ENCODE measurements at regions not wholly inside any gene's neighbourhood (a gene's known extent, or its start where the extent isn't known, plus 50 kb on each side); places are given as distances from the start of the nearest gene placed in this dataset.
"Not testable (repeated sequence)": the region's sequence is repeated elsewhere in the genome, so short reads cannot be mapped to it uniquely, and the experiment has no call there.

DNA sequence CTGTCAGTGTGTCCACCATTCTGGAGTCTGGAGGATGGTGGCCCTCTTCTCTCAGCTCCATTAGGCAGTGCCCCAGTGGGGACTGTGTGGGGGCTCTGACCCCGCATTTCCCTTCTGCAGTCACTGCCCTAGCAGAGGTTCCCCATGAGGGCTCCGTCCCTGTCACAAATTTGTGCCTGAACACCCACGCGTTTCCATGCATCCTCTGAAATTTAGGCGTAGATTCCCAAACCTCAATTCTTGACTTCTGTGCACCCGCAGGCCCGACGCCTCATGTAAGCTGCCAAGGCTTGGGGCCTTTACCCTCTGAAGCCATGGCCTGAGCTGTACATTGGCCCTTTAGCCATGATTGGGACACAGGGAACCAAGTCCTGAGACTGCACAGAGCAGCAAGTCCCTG, 182.3 kb downstream of the FOXD4L6 start:
- H2BK120ac ChIP-seq (ENCODE audit: insufficient read depth, low read length, poor library complexity); H4K8ac ChIP-seq (ENCODE audit: low read depth, low read length); H3K9ac ChIP-seq (ENCODE audit: low read length); H3K14ac ChIP-seq (ENCODE audit: low read length); H3K27me3 ChIP-seq (ENCODE audit: insufficient read depth, low read length); H2BK12ac ChIP-seq (ENCODE audit: low read length); H2BK5ac ChIP-seq (ENCODE audit: low read depth, low read length, poor library complexity); H2AK5ac ChIP-seq (ENCODE audit: low read length); H3K4me1 ChIP-seq (ENCODE audit: control insufficient read depth in 1 of 2, insufficient read depth in 2 of 2, low read length in 2 of 2); H2AFZ ChIP-seq (ENCODE audit: insufficient read depth, low read length, poor library complexity); H3K36me3 ChIP-seq (ENCODE audit: control insufficient read depth in 1 of 2, insufficient read depth in 2 of 2, low read length in 2 of 2); H3K18ac ChIP-seq (ENCODE audit: low read length); H3K9me3 ChIP-seq (ENCODE audit: insufficient read depth, low read depth, low read length); DNase-seq; H3K79me2 ChIP-seq (ENCODE audit: control insufficient read depth, insufficient read depth, low read length, poor library complexity); H4K91ac ChIP-seq (ENCODE audit: low read depth, low read length); H3K23ac ChIP-seq (ENCODE audit: low read length); H3K4me2 ChIP-seq (ENCODE audit: low read length); H3K79me1 ChIP-seq (ENCODE audit: low read length); H4K12ac ChIP-seq (ENCODE audit: low read depth, low read length); H3K27ac ChIP-seq (ENCODE audit: low read depth, low read length); H3K4ac ChIP-seq (ENCODE audit: low read depth, low read length); H3K4me3 ChIP-seq (ENCODE audit: low read depth, low read length): not testable (repeated sequence)
- WGBS (ENCODE audit: extremely low coverage, insufficient coverage, insufficient read length), result no CpG with 5 or more reads among the region's 8 CpGs

DNA sequence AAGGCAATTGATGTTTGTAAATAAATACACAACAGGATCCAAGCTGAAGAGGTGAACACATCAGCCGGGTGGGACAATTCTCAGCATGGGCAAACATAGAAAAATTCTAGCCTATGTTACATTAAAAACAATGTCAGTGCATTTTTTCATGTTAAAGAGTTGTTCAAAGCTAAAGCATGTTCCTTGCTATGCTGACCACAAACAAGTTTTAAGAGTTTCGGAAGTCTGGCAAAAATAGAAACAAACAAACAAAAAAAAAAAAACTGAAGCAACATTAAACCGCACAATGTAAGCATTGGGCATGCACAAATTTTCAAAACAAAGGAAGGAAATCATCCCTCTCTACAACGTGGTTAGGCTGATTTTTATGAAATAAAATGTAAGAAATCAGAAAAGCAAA, 185.8 kb downstream of the FOXD4L6 start:
- not testable (repeated sequence) for H2AK5ac ChIP-seq (ENCODE audit: low read length); H3K27ac ChIP-seq (ENCODE audit: low read depth, low read length); H3K79me1 ChIP-seq (ENCODE audit: low read length); H3K36me3 ChIP-seq (ENCODE audit: control insufficient read depth in 1 of 2, insufficient read depth in 2 of 2, low read length in 2 of 2); H3K4me2 ChIP-seq (ENCODE audit: low read length); H3K4me1 ChIP-seq (ENCODE audit: control insufficient read depth in 1 of 2, insufficient read depth in 2 of 2, low read length in 2 of 2); H3K4me3 ChIP-seq (ENCODE audit: low read depth, low read length); H3K9me3 ChIP-seq (ENCODE audit: insufficient read depth, low read depth, low read length); DNase-seq; H4K12ac ChIP-seq (ENCODE audit: low read depth, low read length); H3K14ac ChIP-seq (ENCODE audit: low read length); H3K9ac ChIP-seq (ENCODE audit: low read length); H3K27me3 ChIP-seq (ENCODE audit: insufficient read depth, low read length); H2AFZ ChIP-seq (ENCODE audit: insufficient read depth, low read length, poor library complexity); H3K23ac ChIP-seq (ENCODE audit: low read length); H2BK12ac ChIP-seq (ENCODE audit: low read length); H4K8ac ChIP-seq (ENCODE audit: low read depth, low read length); H3K4ac ChIP-seq (ENCODE audit: low read depth, low read length); H4K91ac ChIP-seq (ENCODE audit: low read depth, low read length); H2BK120ac ChIP-seq (ENCODE audit: insufficient read depth, low read length, poor library complexity); H3K79me2 ChIP-seq (ENCODE audit: control insufficient read depth, insufficient read depth, low read length, poor library complexity); H3K18ac ChIP-seq (ENCODE audit: low read length); H2BK5ac ChIP-seq (ENCODE audit: low read depth, low read length, poor library complexity)
- no CpG with 5 or more reads among the region's 4 CpGs for WGBS (ENCODE audit: extremely low coverage, insufficient coverage, insufficient read length)

DNA sequence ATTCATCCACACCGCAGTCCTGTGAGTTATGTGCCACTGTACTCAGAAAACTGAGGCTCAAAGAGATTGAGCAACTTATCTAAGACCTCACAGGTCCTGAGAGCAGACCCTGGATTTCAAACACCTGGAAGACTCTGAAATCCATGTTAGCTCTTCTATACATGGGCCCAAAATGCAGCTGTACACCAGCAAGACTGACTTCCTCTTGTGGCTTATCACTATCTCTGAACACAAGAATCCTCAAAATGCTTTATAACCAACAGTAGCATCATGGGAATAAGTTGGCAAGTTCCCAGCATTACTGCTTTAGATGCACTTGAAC, 188.6 kb downstream of the FOXD4L6 start:
- not testable (repeated sequence) for H2AK5ac ChIP-seq (ENCODE audit: low read length); H2BK12ac ChIP-seq (ENCODE audit: low read length); H4K12ac ChIP-seq (ENCODE audit: low read depth, low read length); H3K18ac ChIP-seq (ENCODE audit: low read length); H3K4me2 ChIP-seq (ENCODE audit: low read length); H3K23ac ChIP-seq (ENCODE audit: low read length); H3K27ac ChIP-seq (ENCODE audit: low read depth, low read length); H3K14ac ChIP-seq (ENCODE audit: low read length); H3K9ac ChIP-seq (ENCODE audit: low read length); H2BK5ac ChIP-seq (ENCODE audit: low read depth, low read length, poor library complexity); H2AFZ ChIP-seq (ENCODE audit: insufficient read depth, low read length, poor library complexity); H3K79me1 ChIP-seq (ENCODE audit: low read length); H4K8ac ChIP-seq (ENCODE audit: low read depth, low read length); H2BK120ac ChIP-seq (ENCODE audit: insufficient read depth, low read length, poor library complexity); H3K27me3 ChIP-seq (ENCODE audit: insufficient read depth, low read length); H3K4me3 ChIP-seq (ENCODE audit: low read depth, low read length); H3K79me2 ChIP-seq (ENCODE audit: control insufficient read depth, insufficient read depth, low read length, poor library complexity); H3K9me3 ChIP-seq (ENCODE audit: insufficient read depth, low read depth, low read length); H3K36me3 ChIP-seq (ENCODE audit: control insufficient read depth in 1 of 2, insufficient read depth in 2 of 2, low read length in 2 of 2); H4K91ac ChIP-seq (ENCODE audit: low read depth, low read length); H3K4me1 ChIP-seq (ENCODE audit: control insufficient read depth in 1 of 2, insufficient read depth in 2 of 2, low read length in 2 of 2); H3K4ac ChIP-seq (ENCODE audit: low read depth, low read length); DNase-seq
- WGBS (ENCODE audit: extremely low coverage, insufficient coverage, insufficient read length), result no CpG with 5 or more reads among the region's 1 CpG

DNA sequence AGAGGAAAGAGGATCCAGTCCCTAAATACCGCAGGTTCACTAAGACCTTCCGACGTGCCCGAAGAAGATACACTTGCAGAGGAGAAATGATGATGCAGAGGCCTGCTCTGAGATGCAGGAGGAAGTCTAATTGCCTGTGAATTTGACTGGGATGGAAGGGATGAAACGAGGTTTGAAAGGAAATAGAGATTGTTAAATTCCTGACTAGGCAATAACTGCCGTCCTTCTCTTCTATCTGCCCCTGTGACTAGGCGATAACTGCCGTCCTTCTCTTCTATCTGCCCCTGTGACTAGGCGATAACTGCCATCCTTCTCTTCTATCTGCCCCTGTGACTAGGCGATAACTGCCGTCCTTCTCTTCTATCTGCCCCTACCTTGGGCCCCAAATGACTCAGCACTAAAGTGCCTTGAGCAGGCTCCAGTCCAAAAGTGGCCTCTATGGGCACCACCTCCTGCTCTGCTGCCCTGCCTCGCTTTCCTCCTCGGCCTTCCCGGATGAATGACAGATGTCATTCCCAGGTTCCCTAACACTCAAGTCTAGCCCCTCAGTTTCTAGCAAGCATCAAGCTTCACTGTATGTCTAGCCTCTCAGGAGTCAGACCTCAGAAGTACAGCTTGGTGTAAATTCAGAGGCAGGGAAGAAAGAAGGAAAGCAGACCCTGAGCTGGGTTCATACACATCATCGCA, 189.1 kb downstream of the FOXD4L6 start:
- not testable (repeated sequence) for H3K4me2 ChIP-seq (ENCODE audit: low read length); H3K4me1 ChIP-seq (ENCODE audit: control insufficient read depth in 1 of 2, insufficient read depth in 2 of 2, low read length in 2 of 2); H3K14ac ChIP-seq (ENCODE audit: low read length); H4K8ac ChIP-seq (ENCODE audit: low read depth, low read length); H4K91ac ChIP-seq (ENCODE audit: low read depth, low read length); H2AK5ac ChIP-seq (ENCODE audit: low read length); H3K27me3 ChIP-seq (ENCODE audit: insufficient read depth, low read length); H3K23ac ChIP-seq (ENCODE audit: low read length); H3K9ac ChIP-seq (ENCODE audit: low read length); H2BK5ac ChIP-seq (ENCODE audit: low read depth, low read length, poor library complexity); H2BK120ac ChIP-seq (ENCODE audit: insufficient read depth, low read length, poor library complexity); H4K12ac ChIP-seq (ENCODE audit: low read depth, low read length); H3K4ac ChIP-seq (ENCODE audit: low read depth, low read length); H3K9me3 ChIP-seq (ENCODE audit: insufficient read depth, low read depth, low read length); H2BK12ac ChIP-seq (ENCODE audit: low read length); H3K79me1 ChIP-seq (ENCODE audit: low read length); H3K18ac ChIP-seq (ENCODE audit: low read length); H3K36me3 ChIP-seq (ENCODE audit: control insufficient read depth in 1 of 2, insufficient read depth in 2 of 2, low read length in 2 of 2); H3K79me2 ChIP-seq (ENCODE audit: control insufficient read depth, insufficient read depth, low read length, poor library complexity); DNase-seq; H2AFZ ChIP-seq (ENCODE audit: insufficient read depth, low read length, poor library complexity); H3K27ac ChIP-seq (ENCODE audit: low read depth, low read length); H3K4me3 ChIP-seq (ENCODE audit: low read depth, low read length)
- WGBS (ENCODE audit: extremely low coverage, insufficient coverage, insufficient read length), result no CpG with 5 or more reads among the region's 15 CpGs
